Sigmoid colon (tissue), 6 donors: ENCODE measurements at regions not wholly inside any gene's neighbourhood (a gene's known extent, or its start where the extent isn't known, plus 50 kb on each side); places are given as distances from the start of the nearest gene placed in this dataset.

Experiments
- DNase-seq: peaks from one replicate; pipeline ENCODE4 v3.0.0-alpha.2; 2019
- H3K27ac ChIP-seq, 4 donors: fragments of 200-600 bp; sonication (generic); one replicate each; pipeline ENCODE4 v1.5.1; 2016 to 2019; ENCODE audit warnings: mild to moderate bottlenecking in 1 of 4
- H3K27me3 ChIP-seq, 3 donors: fragments of 200-600 bp; sonication (generic); one replicate each; pipeline ENCODE4 v1.5.1; 2019; ENCODE audit warnings: mild to moderate bottlenecking in 1 of 3
- H3K36me3 ChIP-seq, 4 donors: fragments of 200-600 bp; sonication (generic); one replicate each; pipeline ENCODE4 v1.5.1; 2016 to 2019
- H3K4me1 ChIP-seq, 4 donors: fragments of 200-600 bp; sonication (generic); one replicate each; pipeline ENCODE4 v1.5.1; 2017 to 2019
- H3K4me3 ChIP-seq, 4 donors: fragments of 200-600 bp; sonication (generic); one replicate each; pipeline ENCODE4 v1.5.1; 2017 to 2019; ENCODE audit warnings: mild to moderate bottlenecking in 2 of 4, moderate library complexity in 1 of 4
- H3K9me3 ChIP-seq, 4 donors: fragments of 200-600 bp in 3 of 4; sonication (generic) in 3 of 4; one replicate each; pipeline versions ENCODE4 v1.5.1 to v1.6.1; 2013 to 2019
- EP300 ChIP-seq, 4 donors: sonication (generic); formaldehyde crosslinking; IDR thresholded peaks; one replicate each; pipeline ENCODE4 v1.6.1; 2017; ENCODE audit warnings: antibody characterized with exemption in 4 of 4
- POLR2A ChIP-seq, 2 donors: fragments of 450-650 bp; IDR thresholded peaks; one replicate each; pipeline ENCODE4 v1.6.1; 2016; ENCODE audit warnings: antibody characterized with exemption in 2 of 2, mild to moderate bottlenecking in 2 of 2, moderate library complexity in 2 of 2
- POLR2AphosphoS5 ChIP-seq, 4 donors: sonication (generic); formaldehyde crosslinking; IDR thresholded peaks; one replicate each; pipeline ENCODE4 v1.6.1; 2017; ENCODE audit warnings: antibody characterized with exemption in 4 of 4
- WGBS, 2 donors: extraction: QIAGEN DNeasy Blood & Tissue Kit; methylation state at CpG; one replicate each; pipeline ENCODE4 v1.1.7; 2013; 5-methylcytosine and 5-hydroxymethylcytosine counted together
- intact Hi-C: fragments of 100-400 bp; cut with DNase I; formaldehyde crosslinking; loops from one replicate; pipeline ENCODE4 v1.15.1; 2023
- TF ChIP-seq, protein P1 (sequence below), 4 experiments: fragments of 450-650 bp in 3 of 4; fragments of 200-600 bp in 1 of 4; IDR thresholded peaks; one replicate each; pipeline ENCODE4 v1.5.1; 2016 to 2019; ENCODE audit warnings: antibody characterized with exemption in 4 of 4, mild to moderate bottlenecking in 3 of 4, moderate library complexity in 2 of 4
- donor health status: healthy with polysubstance abuse.
- donor health status: healthy.

GRCh38 chr13:33512880-33513554 is 227.5 kb upstream of the STARD13 start:
- intact Hi-C loops = no loop called here
- Histone ChIP-seq H3K9me3 (no peaks in the 10 kb centered on the region), H3K27me3 (no peaks in the 10 kb centered on the region), H3K4me3 (no peak overlapping the region), H3K36me3 (no peaks in the 10 kb centered on the region), H3K4me1 (peaks cover 0 to 40% (median 27%) of the 10 kb centered on the region in 4 donors), H3K27ac (peak overlapping the region in 1 of 4 donors; percentile 2)
- WGBS, 2 donors = 77 to 90% methylated on average over 2 of the region's 2 CpGs
- TF ChIP-seq EP300 (IDR thresholded peaks at IDR 0.05) = no peak
- TF ChIP-seq POLR2A (IDR thresholded peaks at IDR 0.05) = no peak
- TF ChIP-seq POLR2AphosphoS5 (IDR thresholded peaks at IDR 0.05) = no peak
- TF ChIP-seq, protein P1, sequence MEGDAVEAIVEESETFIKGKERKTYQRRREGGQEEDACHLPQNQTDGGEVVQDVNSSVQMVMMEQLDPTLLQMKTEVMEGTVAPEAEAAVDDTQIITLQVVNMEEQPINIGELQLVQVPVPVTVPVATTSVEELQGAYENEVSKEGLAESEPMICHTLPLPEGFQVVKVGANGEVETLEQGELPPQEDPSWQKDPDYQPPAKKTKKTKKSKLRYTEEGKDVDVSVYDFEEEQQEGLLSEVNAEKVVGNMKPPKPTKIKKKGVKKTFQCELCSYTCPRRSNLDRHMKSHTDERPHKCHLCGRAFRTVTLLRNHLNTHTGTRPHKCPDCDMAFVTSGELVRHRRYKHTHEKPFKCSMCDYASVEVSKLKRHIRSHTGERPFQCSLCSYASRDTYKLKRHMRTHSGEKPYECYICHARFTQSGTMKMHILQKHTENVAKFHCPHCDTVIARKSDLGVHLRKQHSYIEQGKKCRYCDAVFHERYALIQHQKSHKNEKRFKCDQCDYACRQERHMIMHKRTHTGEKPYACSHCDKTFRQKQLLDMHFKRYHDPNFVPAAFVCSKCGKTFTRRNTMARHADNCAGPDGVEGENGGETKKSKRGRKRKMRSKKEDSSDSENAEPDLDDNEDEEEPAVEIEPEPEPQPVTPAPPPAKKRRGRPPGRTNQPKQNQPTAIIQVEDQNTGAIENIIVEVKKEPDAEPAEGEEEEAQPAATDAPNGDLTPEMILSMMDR (IDR thresholded peaks at IDR 0.05) = no peak
- DNase-seq = no peak

DNA sequence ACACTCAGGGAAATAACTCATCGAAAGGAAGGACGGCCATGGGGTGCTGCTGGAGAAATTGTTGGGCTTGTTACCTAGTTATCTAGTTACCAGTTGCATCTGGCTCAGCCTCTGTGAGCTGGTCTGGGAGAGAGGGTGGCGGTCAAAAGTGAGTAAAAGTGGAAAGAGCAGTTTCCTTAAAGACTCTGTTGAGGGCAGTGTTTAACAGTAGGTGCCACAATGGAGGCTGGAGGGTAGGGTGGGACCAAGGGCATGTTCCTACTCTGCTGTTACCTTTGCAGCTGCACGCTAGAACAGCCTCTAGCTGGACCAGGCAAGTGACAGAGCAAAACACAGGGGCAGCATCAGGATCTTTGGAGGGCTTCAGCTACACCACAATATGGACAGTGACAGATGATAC is 228.8 kb upstream of the STARD13 start:
- 92 to 93% methylated on average over 4 of the region's 4 CpGs for WGBS, 2 donors
- TF ChIP-seq, protein P1 (IDR thresholded peaks at IDR 0.05) = no peak
- no peak for TF ChIP-seq EP300 (IDR thresholded peaks at IDR 0.05)
- no peak for TF ChIP-seq POLR2AphosphoS5 (IDR thresholded peaks at IDR 0.05)
- TF ChIP-seq POLR2A (IDR thresholded peaks at IDR 0.05) = no peak
- intact Hi-C loops = no loop called here
- Histone ChIP-seq H3K36me3 (no peaks in the 10 kb centered on the region), H3K27me3 (no peaks in the 10 kb centered on the region), H3K9me3 (no peaks in the 10 kb centered on the region), H3K4me3 (no peak overlapping the region), H3K4me1 (peaks cover 0 to 35% (median 22%) of the 10 kb centered on the region in 4 donors), H3K27ac (peak overlapping the region in 2 of 4 donors; percentile 4 to 22)
- DNase-seq = no peak

DNA sequence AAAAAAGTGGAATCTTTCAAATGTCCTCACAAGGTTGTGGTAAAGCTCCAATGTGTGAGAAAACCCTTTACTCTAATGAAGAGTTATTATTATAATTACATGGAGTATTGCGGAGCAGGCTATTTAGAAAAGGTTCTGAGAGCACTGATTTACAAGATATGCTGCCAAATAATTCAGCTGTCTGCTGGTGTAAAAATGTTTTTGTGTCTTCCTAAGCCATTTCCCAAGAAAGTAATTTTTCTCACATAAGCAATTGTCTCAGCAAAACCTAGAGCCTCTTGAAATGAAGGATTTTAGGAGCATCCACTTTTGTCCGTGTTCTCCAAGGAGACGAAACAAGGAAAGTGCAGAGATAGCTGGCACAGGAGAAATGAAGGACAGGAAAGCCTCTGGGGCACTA is 229.6 kb upstream of the STARD13 start:
- WGBS, 2 donors = 87 to 90% methylated on average over 3 of the region's 3 CpGs
- Histone ChIP-seq H3K9me3 (no peaks in the 10 kb centered on the region), H3K36me3 (no peaks in the 10 kb centered on the region), H3K27ac (peak overlapping the region in 2 of 4 donors; percentile 4 to 22), H3K4me1 (peaks cover 0 to 34% (median 17%) of the 10 kb centered on the region in 4 donors), H3K4me3 (no peak overlapping the region), H3K27me3 (no peaks in the 10 kb centered on the region)
- intact Hi-C loops = no loop called here
- no peak for DNase-seq
- TF ChIP-seq POLR2AphosphoS5 (IDR thresholded peaks at IDR 0.05) = no peak
- no peak for TF ChIP-seq POLR2A (IDR thresholded peaks at IDR 0.05)
- TF ChIP-seq, protein P1 (IDR thresholded peaks at IDR 0.05) = no peak
- no peak for TF ChIP-seq EP300 (IDR thresholded peaks at IDR 0.05)

GRCh38 chr13:33518452-33518851 is 232.9 kb upstream of the STARD13 start:
- 12 to 41% methylated on average over 2 of the region's 2 CpGs for WGBS, 2 donors

More at GRCh38 chr13:33518452-33518851, 232.9 kb upstream of the STARD13 start:
- TF ChIP-seq EP300 (IDR thresholded peaks at IDR 0.05) (no peak), POLR2AphosphoS5 (IDR thresholded peaks at IDR 0.05) (no peak), POLR2A (IDR thresholded peaks at IDR 0.05) (no peak)
- TF ChIP-seq, protein P1 (IDR thresholded peaks at IDR 0.05) = no peak
- H3K27ac ChIP-seq = no peak overlapping the region
- H3K9me3 ChIP-seq = no peaks in the 10 kb centered on the region
- intact Hi-C loops = no loop called here
- H3K4me3 ChIP-seq = no peak overlapping the region
- no peaks in the 10 kb centered on the region for H3K36me3 ChIP-seq
- H3K27me3 ChIP-seq = no peaks in the 10 kb centered on the region
- DNase-seq = no peak
- peaks cover 0 to 38% (median 15%) of the 10 kb centered on the region in 4 donors for H3K4me1 ChIP-seq
